Activated naive CD4-positive, alpha-beta T cell treated with anti-CD3 and anti-CD28 coated beads, Interleukin-2, amount 50 U/mL, for 24 hours (primary cell): ENCODE measurements at regions not wholly inside any gene's neighbourhood (a gene's known extent, or its start where the extent isn't known, plus 50 kb on each side); places are given as distances from the start of the nearest gene placed in this dataset.
A peak's percentile ranks its signal among the peaks of the same experiment; 100 is the strongest.
"Not testable (repeated sequence)": the region's sequence is repeated elsewhere in the genome, so short reads cannot be mapped to it uniquely, and the experiment has no call there.

ENCODE experiments used
- H3K27ac Mint-ChIP-seq: one replicate; pipeline ENCODE4 v1.8.0; 2021; ENCODE audit warnings: mild to moderate bottlenecking, mixed read lengths
- H3K27me3 Mint-ChIP-seq: one replicate; pipeline ENCODE4 v1.8.0; 2021; ENCODE audit warnings: mixed read lengths
- H3K36me3 Mint-ChIP-seq: one replicate; pipeline ENCODE4 v1.8.0; 2021; ENCODE audit warnings: mixed read lengths
- H3K4me1 Mint-ChIP-seq: one replicate; pipeline ENCODE4 v1.8.0; 2021; ENCODE audit warnings: mixed read lengths
- H3K4me3 Mint-ChIP-seq: one replicate; pipeline ENCODE4 v1.8.0; 2021; ENCODE audit warnings: mild to moderate bottlenecking, mixed read lengths
- H3K9me3 Mint-ChIP-seq: one replicate; pipeline ENCODE4 v1.8.0; 2021; ENCODE audit warnings: mixed read lengths

DNA sequence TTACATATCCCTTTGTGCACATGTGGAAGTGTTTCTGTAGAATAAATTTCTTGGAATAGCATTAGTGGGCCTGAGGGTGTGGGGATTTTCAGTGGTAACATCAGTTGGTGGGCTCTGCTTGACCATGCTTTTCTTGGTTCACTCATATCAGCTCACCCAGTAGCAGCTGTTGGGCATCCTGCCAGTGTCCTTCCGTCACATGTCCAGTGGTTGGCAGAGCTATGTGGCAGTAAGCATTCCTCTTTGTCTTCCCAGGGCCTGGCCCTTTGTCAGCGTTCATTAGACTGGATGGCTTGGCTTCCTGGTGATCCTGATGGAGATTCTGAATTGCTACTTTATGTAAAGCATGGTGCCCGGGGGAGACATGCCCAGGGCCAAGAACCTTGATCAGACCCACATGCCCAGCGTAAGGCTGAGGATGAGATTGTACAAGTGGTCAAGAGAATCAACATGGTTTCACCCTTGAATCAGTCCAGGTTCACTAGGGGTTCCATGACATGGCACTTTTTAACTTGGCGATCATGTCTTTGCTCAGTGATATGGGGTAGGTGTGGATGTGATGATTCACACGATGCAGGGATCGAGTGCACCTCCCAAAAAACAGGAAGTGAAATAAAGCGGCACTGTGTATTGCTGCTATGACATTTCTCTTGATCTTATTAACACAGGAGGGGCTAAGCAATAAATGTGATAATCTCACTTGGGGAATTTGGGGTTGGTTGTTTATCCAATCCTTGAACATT lies 72.1 kb upstream of the IGFBP7 start:
- no peak overlapping the region for H3K27ac Mint-ChIP-seq
- no peaks in the 10 kb centered on the region for H3K4me1 Mint-ChIP-seq
- no peaks in the 10 kb centered on the region for H3K9me3 Mint-ChIP-seq
- peaks cover 5% of the 10 kb centered on the region for H3K27me3 Mint-ChIP-seq
- H3K36me3 Mint-ChIP-seq = no peaks in the 10 kb centered on the region
- H3K4me3 Mint-ChIP-seq = no peak overlapping the region

DNA sequence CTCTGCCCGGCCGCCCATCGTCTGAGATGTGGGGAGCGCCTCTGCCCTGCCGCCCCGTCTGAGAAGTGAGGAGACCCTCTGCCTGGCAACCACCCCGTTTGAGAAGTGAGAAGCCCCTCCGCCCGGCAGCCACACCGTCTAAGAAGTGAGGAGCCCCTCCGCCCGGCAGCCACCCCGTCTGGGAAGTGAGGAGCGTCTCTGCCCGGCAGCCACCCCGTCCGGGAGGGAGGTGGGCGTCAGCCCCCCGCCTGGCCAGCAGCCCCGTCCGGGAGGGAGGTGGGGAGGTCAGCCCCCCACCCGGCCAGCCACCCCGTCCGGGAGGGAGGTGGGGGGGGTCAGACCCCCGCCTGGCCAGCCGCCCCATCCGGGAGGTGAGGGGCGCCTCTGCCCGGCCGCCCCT lies 63.0 kb upstream of the IGFBP7 start:
- not testable (repeated sequence) for H3K9me3 Mint-ChIP-seq, H3K4me1 Mint-ChIP-seq, H3K4me3 Mint-ChIP-seq

DNA sequence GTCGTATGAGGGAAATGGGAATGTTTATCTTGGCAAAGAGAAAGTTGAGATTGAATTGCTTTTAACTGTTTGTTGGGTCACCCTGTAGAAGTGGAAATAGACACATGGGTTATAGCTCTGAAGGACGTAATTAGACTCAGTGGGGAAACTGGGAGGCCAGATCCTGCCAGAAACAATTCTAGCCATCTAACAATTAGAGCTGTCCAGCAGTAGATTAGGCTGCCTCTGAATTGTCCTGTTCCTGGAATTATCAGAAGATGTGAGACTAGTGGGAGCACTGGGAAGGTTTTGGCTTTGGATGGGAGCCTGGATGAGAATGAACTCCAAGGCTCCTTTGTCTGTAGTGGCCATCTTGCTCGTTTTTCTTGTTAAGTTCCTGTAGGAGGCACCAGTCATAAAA lies 61.9 kb upstream of the IGFBP7 start:
- Mint-ChIP-seq H3K4me3 (no peak overlapping the region), H3K27me3 (peaks cover 2% of the 10 kb centered on the region), H3K4me1 (no peaks in the 10 kb centered on the region), H3K36me3 (no peaks in the 10 kb centered on the region), H3K9me3 (no peaks in the 10 kb centered on the region), H3K27ac (no peak overlapping the region)

More for the DNA sequence above, 63.0 kb upstream of the IGFBP7 start:
- H3K27me3 Mint-ChIP-seq, H3K27ac Mint-ChIP-seq, H3K36me3 Mint-ChIP-seq: not testable (repeated sequence)

DNA sequence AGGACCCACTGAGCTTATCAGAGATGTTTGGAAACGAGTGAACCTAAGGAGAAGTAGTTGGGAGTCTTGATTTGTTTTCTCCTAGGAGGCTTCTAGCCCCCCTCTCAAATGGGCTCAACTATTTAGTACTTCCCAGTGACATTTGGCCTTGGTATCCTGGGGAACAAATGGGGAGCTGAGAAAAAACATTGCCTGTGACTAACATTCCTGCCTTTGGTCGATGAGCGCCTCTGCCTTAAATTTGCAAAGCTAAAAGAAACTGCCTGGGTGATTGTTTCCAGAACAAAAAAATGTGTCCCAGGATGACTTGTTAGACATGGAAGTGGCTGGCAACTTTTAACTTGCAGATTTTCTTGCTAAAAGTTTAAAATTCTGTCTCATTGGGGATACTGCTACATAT lies 58.8 kb upstream of the IGFBP7 start:
- H3K27me3 Mint-ChIP-seq = peaks cover 13% of the 10 kb centered on the region
- peaks cover 5% of the 10 kb centered on the region for H3K4me1 Mint-ChIP-seq
- no peak overlapping the region for H3K4me3 Mint-ChIP-seq
- no peaks in the 10 kb centered on the region for H3K9me3 Mint-ChIP-seq
- no peak overlapping the region for H3K27ac Mint-ChIP-seq
- H3K36me3 Mint-ChIP-seq = no peaks in the 10 kb centered on the region

DNA sequence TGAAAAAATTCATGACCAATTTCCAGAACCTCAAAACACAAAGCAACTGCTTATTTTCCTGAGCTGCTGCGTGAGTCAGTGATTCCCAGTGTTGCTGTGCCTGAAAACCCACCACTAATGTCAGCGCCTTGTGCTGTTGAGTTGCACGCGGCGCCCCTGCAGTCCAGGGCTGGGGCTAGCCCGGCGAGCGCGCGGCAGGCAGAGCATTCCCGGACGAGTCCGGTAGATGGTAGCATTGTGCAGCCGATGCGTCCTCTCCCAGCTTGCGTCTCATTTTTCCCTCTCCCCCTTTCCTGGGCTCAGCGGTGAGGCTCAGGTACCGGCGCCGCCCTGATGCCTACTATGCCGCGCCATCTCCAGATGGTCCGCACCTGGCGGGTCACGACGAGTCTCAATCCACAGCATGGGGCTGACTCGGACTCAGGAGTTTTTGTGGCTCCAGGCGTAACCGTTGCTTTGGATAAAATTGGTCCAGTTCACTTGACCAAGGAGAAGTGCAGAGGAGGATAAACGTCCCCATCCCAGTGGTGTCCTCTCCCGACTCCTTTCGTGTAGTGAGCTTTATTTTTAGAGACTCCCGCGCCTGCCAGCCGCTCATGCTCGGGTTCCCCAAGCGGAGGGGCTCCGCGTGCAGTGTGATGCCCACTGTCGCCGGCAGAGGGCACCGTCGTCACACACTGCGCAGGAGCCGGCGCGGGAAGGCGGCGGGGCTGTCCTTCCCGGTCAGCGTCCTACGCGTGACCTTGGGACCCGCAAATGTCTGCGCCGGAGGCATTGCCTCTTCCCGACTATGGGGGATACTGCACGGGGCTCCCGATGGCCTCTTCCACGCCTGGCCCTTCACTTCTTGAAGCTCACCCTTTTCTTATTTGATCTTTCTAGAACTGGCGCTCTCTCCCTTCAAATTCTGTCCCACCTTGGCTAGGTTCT lies 53.6 kb upstream of the IGFBP7 start:
- Mint-ChIP-seq H3K4me1 (peaks cover 8% of the 10 kb centered on the region), H3K9me3 (no peaks in the 10 kb centered on the region), H3K27ac (no peak overlapping the region), H3K4me3 (peak overlapping the region; percentile 88), H3K36me3 (no peaks in the 10 kb centered on the region), H3K27me3 (peaks cover 16% of the 10 kb centered on the region)

DNA sequence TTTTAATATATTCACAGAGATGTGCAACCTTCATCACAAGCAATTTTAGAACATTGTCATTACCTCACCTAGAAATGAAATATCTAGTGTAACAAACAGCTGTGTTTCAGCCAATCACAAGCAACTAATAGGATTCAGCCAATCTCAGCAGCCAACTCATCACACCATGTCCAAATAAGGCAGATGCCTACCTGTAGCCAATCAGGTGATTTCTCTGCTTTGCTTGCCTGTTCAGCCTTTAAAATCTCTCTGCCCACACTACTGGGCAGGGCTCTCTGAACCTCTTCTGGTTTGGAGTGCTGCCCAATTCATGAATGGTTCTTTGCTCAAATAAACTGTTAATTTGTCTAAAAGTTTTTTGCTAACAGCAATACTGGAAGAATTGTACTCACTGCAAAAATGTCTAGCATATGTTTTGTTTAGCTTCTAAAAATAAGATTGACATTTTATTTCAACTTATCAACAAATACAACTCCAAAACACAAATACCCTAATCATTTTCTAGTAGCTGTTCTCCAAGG lies 52.4 kb upstream of the IGFBP7 start:
- Mint-ChIP-seq H3K36me3 (no peaks in the 10 kb centered on the region), H3K4me3 (peak overlapping the region; percentile 48), H3K9me3 (no peaks in the 10 kb centered on the region), H3K4me1 (peaks cover 8% of the 10 kb centered on the region), H3K27me3 (peaks cover 17% of the 10 kb centered on the region), H3K27ac (no peak overlapping the region)
